ENCODE measurements at regions not wholly inside any gene's neighbourhood (a gene's known extent, or its start where the extent isn't known, plus 50 kb on each side); places are given as distances from the start of the nearest gene placed in this dataset.

GRCh38 chr10:131586958-131587357, 275.4 kb upstream of the TCERG1L start:
- TF ChIP-seq CTCF (IDR thresholded peaks at IDR 0.05; ENCODE audit: borderline replicate concordance, insufficient read depth, low read depth, low read length) = no peak
- no peak overlapping the region for H3K4me3 ChIP-seq (ENCODE audit: low read depth, low read length)

- no peak overlapping the region for H3K4me3 ChIP-seq (ENCODE audit: low read depth, low read length)
- no peak for TF ChIP-seq CTCF (IDR thresholded peaks at IDR 0.05; ENCODE audit: borderline replicate concordance, insufficient read depth, low read depth, low read length)
Observed at GRCh38 chr10:131587976-131588680, 276.6 kb upstream of the TCERG1L start.

GRCh38 chr10:131588704-131589220, 277.2 kb upstream of the TCERG1L start:
- no peak overlapping the region for H3K4me3 ChIP-seq (ENCODE audit: low read depth, low read length)
- TF ChIP-seq CTCF (IDR thresholded peaks at IDR 0.05; ENCODE audit: borderline replicate concordance, insufficient read depth, low read depth, low read length) = no peak

- no peak for TF ChIP-seq CTCF (IDR thresholded peaks at IDR 0.05; ENCODE audit: borderline replicate concordance, insufficient read depth, low read depth, low read length)
- no peak overlapping the region for H3K4me3 ChIP-seq (ENCODE audit: low read depth, low read length)
Observed at GRCh38 chr10:131590567-131590966, 279.0 kb upstream of the TCERG1L start.

GRCh38 chr10:131591936-131592335, 280.4 kb upstream of the TCERG1L start:
- no peak for TF ChIP-seq CTCF (IDR thresholded peaks at IDR 0.05; ENCODE audit: borderline replicate concordance, insufficient read depth, low read depth, low read length)
- H3K4me3 ChIP-seq (ENCODE audit: low read depth, low read length) = no peak overlapping the region

- TF ChIP-seq CTCF (IDR thresholded peaks at IDR 0.05; ENCODE audit: borderline replicate concordance, insufficient read depth, low read depth, low read length) = no peak
- H3K4me3 ChIP-seq (ENCODE audit: low read depth, low read length) = no peak overlapping the region
Observed at GRCh38 chr10:131609176-131609575, 291.6 kb upstream of the PPP2R2D start.

GRCh38 chr10:131615150-131615549, 285.7 kb upstream of the PPP2R2D start:
- TF ChIP-seq CTCF (IDR thresholded peaks at IDR 0.05; ENCODE audit: borderline replicate concordance, insufficient read depth, low read depth, low read length) = no peak
- no peak overlapping the region for H3K4me3 ChIP-seq (ENCODE audit: low read depth, low read length)
